ENCODE measurements at regions not wholly inside any gene's neighbourhood (a gene's known extent, or its start where the extent isn't known, plus 50 kb on each side); places are given as distances from the start of the nearest gene placed in this dataset.

GRCh38 chr2:239636808-239637207 is 236.0 kb upstream of the HDAC4 start:
- no peak for TF ChIP-seq POLR2AphosphoS5 (IDR thresholded peaks at IDR 0.05; ENCODE audit: low read depth, low read length)
- TF ChIP-seq SIN3A (IDR thresholded peaks at IDR 0.05; ENCODE audit: borderline replicate concordance, insufficient read depth, low read length), result no peak
